NCI-H1105 (cell line): ENCODE measurements at regions not wholly inside any gene's neighbourhood (a gene's known extent, or its start where the extent isn't known, plus 50 kb on each side); places are given as distances from the start of the nearest gene placed in this dataset.
"Not testable (repeated sequence)": the region's sequence is repeated elsewhere in the genome, so short reads cannot be mapped to it uniquely, and the experiment has no call there.

Experiments
- DNase-seq: peaks from one replicate; lab custom pipeline; 2025; lab: John Stamatoyannopoulos, UW

- DNase-seq: no peak
Measured at GRCh38 chr7:16266877-16267276, 154.5 kb downstream of the CRPPA start.

GRCh38 chr7:16266470-16266869 is 154.9 kb downstream of the CRPPA start:
- not testable (repeated sequence) for DNase-seq

GRCh38 chr7:16265863-16266458 is 155.4 kb downstream of the CRPPA start:
- no peak for DNase-seq

GRCh38 chr7:16264823-16265804 is 156.2 kb downstream of the CRPPA start:
- DNase-seq: no peak

GRCh38 chr7:16264036-16264819 is 157.1 kb downstream of the CRPPA start:
- DNase-seq: no peak

- DNase-seq: not testable (repeated sequence)
Measured at GRCh38 chr7:16263377-16263776, 158.0 kb downstream of the CRPPA start.

- DNase-seq: no peak
Measured at GRCh38 chr7:16261654-16262053, 159.7 kb downstream of the CRPPA start.

- no peak for DNase-seq
Measured at GRCh38 chr7:16261100-16261499, 160.2 kb downstream of the CRPPA start.

GRCh38 chr7:16260236-16260728 is 161.1 kb downstream of the CRPPA start:
- DNase-seq: no peak

GRCh38 chr7:16256419-16256818 is 164.9 kb downstream of the CRPPA start:
- DNase-seq: not testable (repeated sequence)

- not testable (repeated sequence) for DNase-seq
Measured at GRCh38 chr7:16255952-16256351, 165.4 kb downstream of the CRPPA start.

- not testable (repeated sequence) for DNase-seq
Measured at GRCh38 chr7:16250655-16251054, 170.7 kb downstream of the CRPPA start.

- DNase-seq: not testable (repeated sequence)
Measured at GRCh38 chr7:16249204-16249603, 172.1 kb downstream of the CRPPA start.

- not testable (repeated sequence) for DNase-seq
Measured at GRCh38 chr7:16248556-16248955, 172.8 kb downstream of the CRPPA start.

GRCh38 chr7:16244469-16244868 is 176.9 kb downstream of the CRPPA start:
- no peak for DNase-seq

- DNase-seq: no peak
Measured at GRCh38 chr7:16242920-16243319, 178.4 kb downstream of the CRPPA start.

GRCh38 chr7:16241017-16241416 is 180.3 kb downstream of the CRPPA start:
- no peak for DNase-seq

- DNase-seq: no peak
Measured at GRCh38 chr7:16236381-16236780, 185.0 kb downstream of the CRPPA start.

- no peak for DNase-seq
Measured at GRCh38 chr7:16235147-16236114, 185.9 kb downstream of the CRPPA start.

- no peak for DNase-seq
Measured at GRCh38 chr7:16234493-16235146, 186.7 kb downstream of the CRPPA start.
